SJSA1 (cell line): ENCODE measurements at regions not wholly inside any gene's neighbourhood (a gene's known extent, or its start where the extent isn't known, plus 50 kb on each side); places are given as distances from the start of the nearest gene placed in this dataset.

Experiments used
- DNase-seq, 2 experiments: peaks; one replicate each; pipeline ENCODE4 v3.0.0-alpha.2; 2015 to 2020; ENCODE audit warnings: low spot score in 2 of 2, low read depth in 1 of 2
- H3K27ac ChIP-seq: fragments of 250-450 bp; sonication (Bioruptor Pico); 2 replicates; pipeline ENCODE4 v1.5.1; 2020; ENCODE audit warnings: mild to moderate bottlenecking, moderate library complexity
- H3K27me3 ChIP-seq: fragments of 250-450 bp; sonication (Bioruptor Pico); replicated peaks from 2 replicates; pipeline ENCODE4 v1.5.1; 2020; ENCODE audit warnings: mild to moderate bottlenecking, moderate library complexity
- H3K36me3 ChIP-seq: fragments of 250-450 bp; sonication (Bioruptor Pico); 2 replicates; pipeline ENCODE4 v1.5.1; 2020; ENCODE audit warnings: mild to moderate bottlenecking
- H3K4me1 ChIP-seq: fragments of 250-450 bp; sonication (Bioruptor Pico); replicated peaks from 2 replicates; pipeline ENCODE4 v1.6.1; 2021; ENCODE audit warnings: mild to moderate bottlenecking
- H3K4me3 ChIP-seq: fragments of 250-450 bp; sonication (Bioruptor Pico); 2 replicates; pipeline ENCODE4 v1.5.1; 2020; ENCODE audit warnings: mild to moderate bottlenecking
- H3K9me3 ChIP-seq: fragments of 250-450 bp; sonication (Bioruptor Pico); replicated peaks from 2 replicates; pipeline ENCODE4 v1.5.1; 2020; ENCODE audit warnings: mild to moderate bottlenecking

- H3K36me3 ChIP-seq, result no peaks in the 10 kb centered on the region
- no peak overlapping the region for H3K4me3 ChIP-seq
- DNase-seq, result no peak
- no peaks in the 10 kb centered on the region for H3K27me3 ChIP-seq
- H3K9me3 ChIP-seq, result no peaks in the 10 kb centered on the region; the same call in 1 of the 2 replicates
- no peak overlapping the region for H3K27ac ChIP-seq
- H3K4me1 ChIP-seq, result no peaks in the 10 kb centered on the region
Observed at GRCh38 chr4:178271386-178271785, 829.1 kb upstream of the AGA start.

GRCh38 chr4:178273168-178273567, 830.9 kb upstream of the AGA start:
- Histone ChIP-seq H3K4me1 (no peaks in the 10 kb centered on the region), H3K4me3 (no peak overlapping the region), H3K36me3 (no peaks in the 10 kb centered on the region), H3K27me3 (no peaks in the 10 kb centered on the region), H3K27ac (no peak overlapping the region), H3K9me3 (peaks cover 2% of the 10 kb centered on the region; the same call in 1 of the 2 replicates)
- no peak for DNase-seq

DNA sequence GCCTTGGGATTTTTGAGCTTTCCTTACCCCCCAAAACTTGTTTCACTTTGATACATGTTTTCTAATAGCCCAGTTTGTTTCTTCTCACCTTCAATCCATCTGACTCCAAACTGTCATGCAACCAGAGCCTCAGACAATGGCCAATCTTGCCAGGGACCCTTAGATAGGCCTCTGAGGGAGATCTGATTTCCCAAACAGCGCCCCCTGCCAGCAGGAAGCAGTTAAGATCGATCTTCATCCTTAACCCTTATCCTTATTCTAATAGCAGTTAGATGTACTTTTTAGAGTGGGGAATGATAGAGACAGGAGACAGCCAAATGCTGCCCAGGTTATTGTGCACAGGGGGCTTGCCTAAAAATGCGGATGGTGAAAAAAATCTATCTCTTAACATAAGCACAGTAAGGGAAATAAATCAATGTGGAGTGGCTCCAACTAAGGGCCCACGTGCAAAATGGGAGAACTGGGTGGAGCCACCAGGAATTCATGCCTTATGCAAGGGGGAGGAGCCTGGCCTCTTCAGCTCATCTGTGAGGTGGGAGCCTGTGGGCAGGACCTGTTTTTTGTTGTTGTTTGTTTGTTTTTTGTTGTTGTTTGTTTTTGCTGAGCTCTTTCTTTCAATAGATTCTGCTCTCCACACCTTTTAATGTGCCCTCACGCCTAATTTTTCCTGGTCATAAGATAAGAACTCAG, 833.6 kb upstream of the AGA start:
- DNase-seq, result no peak
- no peaks in the 10 kb centered on the region for H3K36me3 ChIP-seq
- no peak overlapping the region for H3K4me3 ChIP-seq
- no peaks in the 10 kb centered on the region for H3K27me3 ChIP-seq
- H3K27ac ChIP-seq, result no peak overlapping the region
- peaks cover 2% of the 10 kb centered on the region; the same call in 1 of the 2 replicates for H3K9me3 ChIP-seq
- H3K4me1 ChIP-seq, result no peaks in the 10 kb centered on the region

DNA sequence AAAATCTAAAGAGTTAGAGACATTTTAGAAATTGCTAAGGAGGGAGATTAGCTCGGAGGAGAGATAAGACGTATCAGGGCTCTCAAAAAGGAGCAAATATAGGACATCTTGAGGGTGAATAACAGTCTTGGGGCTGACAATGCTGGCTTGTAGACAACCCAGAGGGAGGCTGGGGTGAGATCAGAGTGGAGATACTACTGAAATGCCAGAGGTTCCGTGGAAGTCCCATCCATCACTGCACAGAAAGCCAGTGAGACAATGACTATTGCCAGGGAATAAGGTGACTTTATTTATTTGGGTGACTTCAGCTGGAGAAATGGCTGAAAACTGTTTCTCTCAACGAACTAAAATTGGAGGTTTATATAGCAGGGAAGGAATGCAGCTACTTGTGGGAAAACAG, 838.1 kb upstream of the AGA start:
- no peak overlapping the region for H3K4me3 ChIP-seq
- H3K27me3 ChIP-seq, result no peaks in the 10 kb centered on the region
- no peaks in the 10 kb centered on the region for H3K4me1 ChIP-seq
- peaks cover 2% of the 10 kb centered on the region; the same call in 1 of the 2 replicates for H3K9me3 ChIP-seq
- no peaks in the 10 kb centered on the region for H3K36me3 ChIP-seq
- no peak overlapping the region for H3K27ac ChIP-seq
- DNase-seq, result no peak

- H3K4me3 ChIP-seq, result no peak overlapping the region
- no peaks in the 10 kb centered on the region for H3K36me3 ChIP-seq
- no peak overlapping the region for H3K27ac ChIP-seq
- no peaks in the 10 kb centered on the region for H3K27me3 ChIP-seq
- no peaks in the 10 kb centered on the region for H3K9me3 ChIP-seq
- no peak for DNase-seq
- no peaks in the 10 kb centered on the region for H3K4me1 ChIP-seq
Observed at GRCh38 chr4:178288462-178288861, 846.2 kb upstream of the AGA start.

GRCh38 chr4:178293601-178294000, 851.4 kb upstream of the AGA start:
- Histone ChIP-seq H3K36me3 (no peaks in the 10 kb centered on the region), H3K27me3 (no peaks in the 10 kb centered on the region), H3K4me3 (no peak overlapping the region)

GRCh38 chr4:178296669-178297068, 854.4 kb upstream of the AGA start:
- no peaks in the 10 kb centered on the region for H3K36me3 ChIP-seq
- H3K4me1 ChIP-seq, result no peaks in the 10 kb centered on the region
- H3K27me3 ChIP-seq, result no peaks in the 10 kb centered on the region
- H3K4me3 ChIP-seq, result no peak overlapping the region
- no peak overlapping the region for H3K27ac ChIP-seq
- DNase-seq, result no peak
- no peaks in the 10 kb centered on the region; the same call in 1 of the 2 replicates for H3K9me3 ChIP-seq

More at GRCh38 chr4:178293601-178294000, 851.4 kb upstream of the AGA start:
- no peak for DNase-seq
- H3K27ac ChIP-seq, result no peak overlapping the region
- no peaks in the 10 kb centered on the region; the same call in 1 of the 2 replicates for H3K9me3 ChIP-seq
- no peaks in the 10 kb centered on the region for H3K4me1 ChIP-seq

DNA sequence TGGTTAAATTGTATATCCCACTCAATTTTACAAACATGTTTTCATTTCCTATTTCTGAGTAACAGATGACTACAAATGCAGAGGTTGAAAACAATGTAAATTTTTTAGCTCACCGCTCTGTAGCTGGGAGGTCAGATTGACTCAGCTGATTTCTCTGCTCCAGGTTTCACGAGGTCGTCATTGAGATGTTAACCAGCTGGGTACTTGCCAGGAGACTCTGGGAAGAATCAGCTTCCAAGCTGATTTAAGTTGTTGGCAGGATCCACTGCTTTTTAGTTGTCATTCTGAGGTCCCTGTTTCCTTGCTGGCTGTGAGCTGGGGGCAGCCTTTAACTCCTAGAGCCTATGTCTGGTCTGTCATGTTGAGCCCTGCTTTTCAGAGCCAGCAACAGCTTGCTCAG, 864.3 kb upstream of the AGA start:
- DNase-seq, result no peak
- no peaks in the 10 kb centered on the region for H3K4me1 ChIP-seq
- H3K4me3 ChIP-seq, result no peak overlapping the region
- no peak overlapping the region for H3K27ac ChIP-seq
- H3K36me3 ChIP-seq, result no peaks in the 10 kb centered on the region
- H3K27me3 ChIP-seq, result no peaks in the 10 kb centered on the region
- H3K9me3 ChIP-seq, result no peaks in the 10 kb centered on the region

GRCh38 chr4:178309890-178310289, 867.7 kb upstream of the AGA start:
- Histone ChIP-seq H3K36me3 (no peaks in the 10 kb centered on the region), H3K4me3 (no peak overlapping the region), H3K9me3 (no peaks in the 10 kb centered on the region), H3K27ac (no peak overlapping the region), H3K27me3 (no peaks in the 10 kb centered on the region), H3K4me1 (no peaks in the 10 kb centered on the region)
- DNase-seq, result no peak

DNA sequence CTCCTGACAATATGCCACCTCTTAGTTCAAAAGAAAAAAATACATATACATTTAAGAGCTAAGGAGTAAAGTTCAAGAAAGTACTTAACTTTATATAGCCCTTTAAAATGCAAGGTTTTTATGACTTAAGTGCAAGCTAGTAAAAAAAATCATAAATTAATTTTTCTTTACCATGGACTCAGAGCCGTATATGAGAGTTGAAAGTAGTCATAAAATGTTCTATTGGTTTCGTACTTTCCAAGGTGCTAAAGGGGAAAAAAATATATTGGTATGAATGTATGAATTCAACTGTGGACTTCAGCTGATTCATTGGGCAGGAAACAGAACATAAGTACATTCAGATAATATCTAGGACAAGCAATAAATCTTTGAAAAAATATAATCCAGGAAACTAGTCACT, 869.8 kb upstream of the AGA start:
- Histone ChIP-seq H3K36me3 (no peaks in the 10 kb centered on the region), H3K4me1 (no peaks in the 10 kb centered on the region), H3K27me3 (no peaks in the 10 kb centered on the region), H3K9me3 (no peaks in the 10 kb centered on the region), H3K4me3 (no peak overlapping the region), H3K27ac (no peak overlapping the region)
- no peak for DNase-seq

GRCh38 chr4:178314287-178314686, 872.0 kb upstream of the AGA start:
- Histone ChIP-seq H3K9me3 (no peaks in the 10 kb centered on the region; the same call in 1 of the 2 replicates), H3K4me3 (no peak overlapping the region), H3K27ac (no peak overlapping the region), H3K36me3 (no peaks in the 10 kb centered on the region), H3K27me3 (no peaks in the 10 kb centered on the region), H3K4me1 (no peaks in the 10 kb centered on the region)
- DNase-seq, result no peak

DNA sequence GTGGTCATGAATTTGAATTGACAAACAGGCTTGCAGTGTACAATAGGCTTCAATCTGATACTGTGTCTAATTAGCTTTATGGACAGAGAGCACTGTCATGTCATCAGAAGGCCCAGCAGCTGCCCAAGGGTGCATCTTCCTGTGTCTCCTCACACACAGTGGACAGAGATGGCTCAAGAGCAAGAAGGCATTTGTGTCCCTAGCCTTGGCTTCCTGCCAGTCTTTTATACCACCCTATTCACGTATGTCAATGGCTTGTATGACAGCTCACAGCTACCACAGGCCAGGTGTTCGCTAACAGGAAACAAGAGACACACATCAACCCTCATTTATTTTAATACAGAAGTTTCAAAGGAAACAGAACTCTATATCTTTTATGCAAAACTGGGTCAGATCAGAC, 874.0 kb upstream of the AGA start:
- H3K4me3 ChIP-seq, result no peak overlapping the region
- H3K9me3 ChIP-seq, result peaks cover 4% of the 10 kb centered on the region; the same call in 1 of the 2 replicates
- no peaks in the 10 kb centered on the region for H3K4me1 ChIP-seq
- DNase-seq, result no peak
- no peak overlapping the region for H3K27ac ChIP-seq
- no peaks in the 10 kb centered on the region for H3K27me3 ChIP-seq
- no peaks in the 10 kb centered on the region for H3K36me3 ChIP-seq

DNA sequence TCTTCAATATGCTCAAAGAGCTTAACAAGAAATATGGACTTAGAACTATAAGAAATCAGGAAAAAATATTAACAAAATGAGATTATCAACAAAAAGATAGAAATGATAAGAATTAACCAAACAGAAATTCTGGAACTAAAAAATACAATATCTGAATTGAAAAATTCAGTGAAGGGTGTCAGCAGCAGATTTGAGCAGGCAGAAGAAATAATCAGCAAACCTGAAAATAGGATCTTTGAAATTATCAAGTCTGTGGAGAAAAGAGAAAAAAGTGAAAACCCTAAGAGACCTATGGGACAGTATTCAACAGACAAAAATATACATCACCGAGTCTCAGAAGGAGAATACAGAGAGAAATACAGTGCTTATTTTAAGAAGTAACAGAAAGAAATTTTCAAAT, 877.8 kb upstream of the AGA start:
- H3K27ac ChIP-seq, result no peak overlapping the region
- DNase-seq, result no peak

GRCh38 chr4:178322524-178323183, 880.4 kb upstream of the AGA start:
- Histone ChIP-seq H3K27me3 (no peaks in the 10 kb centered on the region), H3K36me3 (no peaks in the 10 kb centered on the region), H3K4me3 (no peak overlapping the region), H3K9me3 (peaks cover 4% of the 10 kb centered on the region; the same call in 1 of the 2 replicates), H3K4me1 (no peaks in the 10 kb centered on the region), H3K27ac (no peak overlapping the region)
- no peak for DNase-seq

More for the DNA sequence above, 877.8 kb upstream of the AGA start:
- Histone ChIP-seq H3K27me3 (no peaks in the 10 kb centered on the region), H3K36me3 (no peaks in the 10 kb centered on the region), H3K9me3 (peaks cover 4% of the 10 kb centered on the region; the same call in 1 of the 2 replicates), H3K4me3 (no peak overlapping the region), H3K4me1 (no peaks in the 10 kb centered on the region)
